CD4-positive, alpha-beta memory T cell (primary cell): ENCODE measurements at regions not wholly inside any gene's neighbourhood (a gene's known extent, or its start where the extent isn't known, plus 50 kb on each side); places are given as distances from the start of the nearest gene placed in this dataset.
"Not testable (repeated sequence)": the region's sequence is repeated elsewhere in the genome, so short reads cannot be mapped to it uniquely, and the experiment has no call there.

Experiments used
- CTCF ChIA-PET: fragments of 350-600 bp; sonication (Branson Sonifier 250); formaldehyde crosslinking; loops from one replicate; lab custom pipeline; 2021; ENCODE audit warnings: inconsistent platforms; ENCODE audit not compliant: partially characterized antibody; lab: Charles Lee
- POLR2A ChIA-PET: fragments of 350-600 bp; sonication (Branson Sonifier 250); formaldehyde crosslinking; loops from one replicate; lab custom pipeline; 2021; ENCODE audit not compliant: partially characterized antibody; lab: Charles Lee
- DNase-seq, 5 donors: peaks; one replicate each; pipeline versions ENCODE4 v3.0.0 to v3.0.0-alpha.2; 2020 to 2022; ENCODE audit warnings: mixed read lengths in 1 of 5
- H3K27ac ChIP-seq: one replicate; pipeline ENCODE4 v1.7.0; 2013; ENCODE audit warnings: low read depth, low read length
- H3K27me3 ChIP-seq: 2 replicates; pipeline ENCODE4 v1.7.0; 2013; ENCODE audit warnings: mild to moderate bottlenecking, low read length, moderate library complexity; ENCODE audit not compliant: insufficient read depth
- H3K36me3 ChIP-seq: 2 replicates; pipeline ENCODE4 v1.7.0; 2013; ENCODE audit warnings: mild to moderate bottlenecking, low read length, moderate library complexity; ENCODE audit not compliant: insufficient read depth
- H3K4me1 ChIP-seq: 2 replicates; pipeline ENCODE4 v1.7.0; 2013; ENCODE audit warnings: mild to moderate bottlenecking, low read length, moderate library complexity; ENCODE audit not compliant: insufficient read depth
- H3K4me3 ChIP-seq, 2 donors: one replicate each; pipeline ENCODE4 v1.7.0; 2013; ENCODE audit warnings: low read length in 2 of 2, mild to moderate bottlenecking in 1 of 2
- H3K9me3 ChIP-seq, 2 donors: one replicate each; pipeline ENCODE4 v1.7.0; 2013; ENCODE audit warnings: low read length in 2 of 2, control low read depth in 1 of 2; ENCODE audit not compliant: control insufficient read depth in 1 of 2
- H3K27ac Mint-ChIP-seq, 7 donors: one replicate each; pipeline ENCODE4 v1.8.0; 2020 to 2021; ENCODE audit warnings: mixed read lengths in 7 of 7, mild to moderate bottlenecking in 6 of 7, inconsistent platforms in 3 of 7, moderate library complexity in 3 of 7
- H3K27me3 Mint-ChIP-seq, 2 donors: one replicate each; pipeline ENCODE4 v1.8.0; 2020 to 2021; ENCODE audit warnings: mixed read lengths in 2 of 2
- H3K36me3 Mint-ChIP-seq, 2 donors: one replicate each; pipeline ENCODE4 v1.8.0; 2020 to 2021; ENCODE audit warnings: mixed read lengths in 2 of 2, inconsistent platforms in 1 of 2, mild to moderate bottlenecking in 1 of 2
- H3K4me1 Mint-ChIP-seq, 4 donors: one replicate each; pipeline ENCODE4 v1.8.0; 2020 to 2021; ENCODE audit warnings: mixed read lengths in 4 of 4, mild to moderate bottlenecking in 1 of 4
- H3K4me3 Mint-ChIP-seq, 8 donors: one replicate each; pipeline ENCODE4 v1.8.0; 2020 to 2021; ENCODE audit warnings: mixed read lengths in 8 of 8, mild to moderate bottlenecking in 7 of 8, moderate library complexity in 6 of 8, inconsistent platforms in 3 of 8
- H3K9me3 Mint-ChIP-seq, 8 donors: one replicate each; pipeline ENCODE4 v1.8.0; 2020 to 2021; ENCODE audit warnings: mixed read lengths in 8 of 8, mild to moderate bottlenecking in 5 of 8, inconsistent platforms in 3 of 8, moderate library complexity in 1 of 8
- intact Hi-C: fragments of 100-400 bp; cut with micrococcal nuclease; formaldehyde crosslinking; loops from one replicate; pipeline ENCODE4 v1.15.1; 2023

- H3K9me3 ChIP-seq, H3K27me3 ChIP-seq, CTCF ChIA-PET, POLR2A ChIA-PET, intact Hi-C loops, DNase-seq, H3K27ac Mint-ChIP-seq, H3K36me3 ChIP-seq, H3K4me1 Mint-ChIP-seq, H3K4me1 ChIP-seq, H3K4me3 ChIP-seq, H3K27ac ChIP-seq, H3K36me3 Mint-ChIP-seq, H3K27me3 Mint-ChIP-seq: not testable (repeated sequence)
- H3K4me3 Mint-ChIP-seq: peak overlapping the region in 1 of 8 donors; percentile 9
- peaks cover 0 to 15% (median 3%) of the 10 kb centered on the region in 8 donors for H3K9me3 Mint-ChIP-seq
Measured at GRCh38 chrX:138880293-138880692, 168.8 kb upstream of the FGF13 start.

- no peaks in the 10 kb centered on the region for H3K36me3 ChIP-seq
- Mint-ChIP-seq H3K4me1 (no peaks in the 10 kb centered on the region), H3K9me3 (peaks cover 0 to 15% (median 3%) of the 10 kb centered on the region in 8 donors), H3K27ac (no peak overlapping the region), H3K27me3 (no peaks in the 10 kb centered on the region), H3K4me3 (no peak overlapping the region), H3K36me3 (no peaks in the 10 kb centered on the region)
- H3K27me3 ChIP-seq: no peaks in the 10 kb centered on the region
- no peak overlapping the region for H3K4me3 ChIP-seq
- H3K9me3 ChIP-seq: no peaks in the 10 kb centered on the region
- H3K27ac ChIP-seq: no peak overlapping the region
- ChIA-PET POLR2A (no interaction called here), CTCF (no interaction called here)
- no peak for DNase-seq
- intact Hi-C loops: no loop called here
- H3K4me1 ChIP-seq: no peaks in the 10 kb centered on the region
Measured at GRCh38 chrX:138877746-138878145, 166.2 kb upstream of the FGF13 start.

- no peaks in the 10 kb centered on the region for H3K36me3 ChIP-seq
- POLR2A ChIA-PET: no interaction called here
- no peak overlapping the region for H3K4me3 Mint-ChIP-seq
- H3K27me3 Mint-ChIP-seq: no peaks in the 10 kb centered on the region
- CTCF ChIA-PET: no interaction called here
- no peaks in the 10 kb centered on the region for H3K27me3 ChIP-seq
- intact Hi-C loops: no loop called here
- H3K9me3 ChIP-seq: no peaks in the 10 kb centered on the region
- H3K4me1 Mint-ChIP-seq: no peaks in the 10 kb centered on the region
- H3K36me3 Mint-ChIP-seq: no peaks in the 10 kb centered on the region
- no peak overlapping the region for H3K27ac ChIP-seq
- DNase-seq: no peak
- H3K9me3 Mint-ChIP-seq: peaks cover 0 to 8% (median 2%) of the 10 kb centered on the region in 8 donors
- no peaks in the 10 kb centered on the region for H3K4me1 ChIP-seq
- no peak overlapping the region for H3K4me3 ChIP-seq
- no peak overlapping the region for H3K27ac Mint-ChIP-seq
Measured at GRCh38 chrX:138875472-138875871, 164.0 kb upstream of the FGF13 start.

GRCh38 chrX:138874271-138874935 lies 162.9 kb upstream of the FGF13 start:
- Mint-ChIP-seq H3K27ac (no peak overlapping the region), H3K4me3 (no peak overlapping the region), H3K36me3 (no peaks in the 10 kb centered on the region), H3K9me3 (peaks cover 0 to 7% (median under 1%) of the 10 kb centered on the region in 8 donors), H3K4me1 (no peaks in the 10 kb centered on the region), H3K27me3 (no peaks in the 10 kb centered on the region)
- Histone ChIP-seq H3K27me3 (no peaks in the 10 kb centered on the region), H3K36me3 (no peaks in the 10 kb centered on the region), H3K9me3 (no peaks in the 10 kb centered on the region), H3K4me3 (no peak overlapping the region), H3K4me1 (no peaks in the 10 kb centered on the region), H3K27ac (no peak overlapping the region)
- ChIA-PET CTCF (no interaction called here), POLR2A (no interaction called here)
- intact Hi-C loops: no loop called here
- no peak for DNase-seq

GRCh38 chrX:138873640-138874039 lies 162.1 kb upstream of the FGF13 start:
- H3K9me3 ChIP-seq, H3K4me1 Mint-ChIP-seq, H3K36me3 ChIP-seq, H3K36me3 Mint-ChIP-seq, H3K27me3 Mint-ChIP-seq, CTCF ChIA-PET, H3K9me3 Mint-ChIP-seq, DNase-seq, H3K27me3 ChIP-seq, H3K4me3 Mint-ChIP-seq, H3K27ac Mint-ChIP-seq, H3K4me1 ChIP-seq, intact Hi-C loops, H3K27ac ChIP-seq, POLR2A ChIA-PET, H3K4me3 ChIP-seq: not testable (repeated sequence)

GRCh38 chrX:138872537-138872936 lies 161.0 kb upstream of the FGF13 start:
- Mint-ChIP-seq H3K9me3 (peaks cover 0 to 1% (median 0%) of the 10 kb centered on the region in 8 donors), H3K36me3 (no peaks in the 10 kb centered on the region), H3K27me3 (no peaks in the 10 kb centered on the region), H3K4me1 (no peaks in the 10 kb centered on the region), H3K27ac (no peak overlapping the region), H3K4me3 (no peak overlapping the region)
- intact Hi-C loops: no loop called here
- H3K4me1 ChIP-seq: no peaks in the 10 kb centered on the region
- no peak for DNase-seq
- no peaks in the 10 kb centered on the region for H3K9me3 ChIP-seq
- H3K36me3 ChIP-seq: no peaks in the 10 kb centered on the region
- H3K27ac ChIP-seq: no peak overlapping the region
- H3K4me3 ChIP-seq: no peak overlapping the region
- CTCF ChIA-PET: no interaction called here
- no peaks in the 10 kb centered on the region for H3K27me3 ChIP-seq
- POLR2A ChIA-PET: no interaction called here

- peaks cover 0 to 1% (median 0%) of the 10 kb centered on the region in 8 donors for H3K9me3 Mint-ChIP-seq
- no peak overlapping the region for H3K27ac Mint-ChIP-seq
- Histone ChIP-seq H3K36me3 (no peaks in the 10 kb centered on the region), H3K27me3 (no peaks in the 10 kb centered on the region), H3K4me1 (no peaks in the 10 kb centered on the region), H3K27ac (no peak overlapping the region), H3K9me3 (no peaks in the 10 kb centered on the region), H3K4me3 (no peak overlapping the region)
- no peaks in the 10 kb centered on the region for H3K4me1 Mint-ChIP-seq
- intact Hi-C loops: no loop called here
- no peak for DNase-seq
- ChIA-PET POLR2A (no interaction called here), CTCF (no interaction called here)
- no peak overlapping the region for H3K4me3 Mint-ChIP-seq
- H3K27me3 Mint-ChIP-seq: no peaks in the 10 kb centered on the region
- no peaks in the 10 kb centered on the region for H3K36me3 Mint-ChIP-seq
Measured at GRCh38 chrX:138871739-138872138, 160.2 kb upstream of the FGF13 start.

GRCh38 chrX:138866643-138867042 lies 155.1 kb upstream of the FGF13 start:
- Mint-ChIP-seq H3K27me3 (no peaks in the 10 kb centered on the region), H3K36me3 (no peaks in the 10 kb centered on the region), H3K4me1 (no peaks in the 10 kb centered on the region), H3K4me3 (no peak overlapping the region), H3K27ac (no peak overlapping the region), H3K9me3 (no peaks in the 10 kb centered on the region)
- Histone ChIP-seq H3K4me1 (no peaks in the 10 kb centered on the region), H3K27me3 (no peaks in the 10 kb centered on the region), H3K36me3 (no peaks in the 10 kb centered on the region), H3K27ac (no peak overlapping the region), H3K4me3 (no peak overlapping the region), H3K9me3 (no peaks in the 10 kb centered on the region)
- DNase-seq: no peak
- intact Hi-C loops: no loop called here
- ChIA-PET POLR2A (no interaction called here), CTCF (no interaction called here)
